ENCODE measurements at regions not wholly inside any gene's neighbourhood (a gene's known extent, or its start where the extent isn't known, plus 50 kb on each side); places are given as distances from the start of the nearest gene placed in this dataset.

DNA sequence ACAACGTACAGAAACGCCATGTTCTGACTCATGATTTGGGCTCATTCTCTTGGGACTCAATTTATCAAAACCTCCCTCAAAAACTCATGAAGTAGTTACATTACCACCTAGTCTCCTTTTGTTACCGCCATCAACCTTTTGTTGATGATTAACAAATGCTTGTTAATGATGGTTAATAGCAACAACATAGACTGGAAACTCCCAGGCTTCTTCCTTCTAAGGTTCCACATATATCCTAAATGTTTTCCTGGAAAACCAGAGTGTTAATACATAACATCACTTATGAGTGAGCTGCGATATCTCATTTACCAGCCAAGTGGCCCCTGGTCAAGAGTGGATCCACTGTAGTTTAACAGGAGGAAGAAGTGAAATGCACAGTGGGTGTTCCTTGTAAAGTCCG, 176.3 kb downstream of the ERMARD start:
- TF ChIP-seq, protein P1, sequence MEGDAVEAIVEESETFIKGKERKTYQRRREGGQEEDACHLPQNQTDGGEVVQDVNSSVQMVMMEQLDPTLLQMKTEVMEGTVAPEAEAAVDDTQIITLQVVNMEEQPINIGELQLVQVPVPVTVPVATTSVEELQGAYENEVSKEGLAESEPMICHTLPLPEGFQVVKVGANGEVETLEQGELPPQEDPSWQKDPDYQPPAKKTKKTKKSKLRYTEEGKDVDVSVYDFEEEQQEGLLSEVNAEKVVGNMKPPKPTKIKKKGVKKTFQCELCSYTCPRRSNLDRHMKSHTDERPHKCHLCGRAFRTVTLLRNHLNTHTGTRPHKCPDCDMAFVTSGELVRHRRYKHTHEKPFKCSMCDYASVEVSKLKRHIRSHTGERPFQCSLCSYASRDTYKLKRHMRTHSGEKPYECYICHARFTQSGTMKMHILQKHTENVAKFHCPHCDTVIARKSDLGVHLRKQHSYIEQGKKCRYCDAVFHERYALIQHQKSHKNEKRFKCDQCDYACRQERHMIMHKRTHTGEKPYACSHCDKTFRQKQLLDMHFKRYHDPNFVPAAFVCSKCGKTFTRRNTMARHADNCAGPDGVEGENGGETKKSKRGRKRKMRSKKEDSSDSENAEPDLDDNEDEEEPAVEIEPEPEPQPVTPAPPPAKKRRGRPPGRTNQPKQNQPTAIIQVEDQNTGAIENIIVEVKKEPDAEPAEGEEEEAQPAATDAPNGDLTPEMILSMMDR (IDR thresholded peaks at IDR 0.05; ENCODE audit: unreplicated experiment), result no peak
- CTCF ChIA-PET, result no interaction called here
- peaks cover 8% of the 10 kb centered on the region for H3K9me3 Mint-ChIP-seq (ENCODE audit: low read depth, unreplicated experiment)
- DNase-seq, result no peak
- H3K4me3 Mint-ChIP-seq (ENCODE audit: low read depth, unreplicated experiment), result no peak overlapping the region
- BruUV-seq (replicated peaks), result no TSS peak
- peaks cover 21% of the 10 kb centered on the region for H3K27me3 Mint-ChIP-seq (ENCODE audit: unreplicated experiment)
- intact Hi-C loops (cut with micrococcal nuclease; ENCODE audit: unreplicated experiment), result no loop called here
- no peaks in the 10 kb centered on the region for H3K36me3 Mint-ChIP-seq (ENCODE audit: insufficient read depth, unreplicated experiment)
- H3K4me1 Mint-ChIP-seq (ENCODE audit: low read depth, unreplicated experiment), result no peaks in the 10 kb centered on the region
- no peak overlapping the region for H3K27ac Mint-ChIP-seq (ENCODE audit: unreplicated experiment)

DNA sequence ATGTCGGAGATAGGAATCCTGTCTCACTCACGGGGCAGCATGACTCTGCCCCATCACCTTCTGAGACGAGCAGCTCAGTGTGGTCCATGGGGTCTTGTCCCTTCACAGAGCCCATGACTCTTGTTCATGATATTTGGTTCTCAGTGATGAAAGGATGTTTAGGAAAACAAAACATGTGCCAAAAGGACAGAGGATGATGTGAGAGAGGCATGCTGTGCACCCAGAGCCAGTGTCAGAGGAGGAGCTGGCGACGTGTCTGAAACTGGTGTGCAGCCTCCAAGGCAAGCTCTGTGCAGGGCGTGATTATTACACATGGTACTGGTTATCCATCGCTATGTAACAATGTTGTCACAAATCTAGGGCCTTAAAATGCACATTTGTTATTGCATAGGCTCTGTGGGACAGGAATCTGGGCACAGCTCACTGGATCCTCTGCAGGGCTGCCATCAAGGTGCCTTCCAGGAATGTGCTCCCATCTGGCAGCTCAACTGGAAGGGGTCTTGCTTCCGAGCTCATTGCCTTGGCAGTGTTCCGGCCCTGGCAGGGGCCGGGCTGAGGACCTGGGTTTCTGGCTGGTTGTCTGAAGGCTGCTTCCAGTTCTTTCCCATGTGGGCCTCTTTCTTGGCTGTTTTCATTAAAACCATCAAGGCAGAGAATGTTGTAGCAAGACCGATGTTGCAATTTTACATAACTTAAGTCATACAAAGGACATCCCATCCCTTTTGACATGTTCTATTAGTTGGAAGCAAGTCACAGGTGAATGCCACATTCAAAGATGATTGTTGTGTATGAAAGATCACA, 175.4 kb downstream of the ERMARD start:
- CTCF ChIA-PET, result no interaction called here
- TF ChIP-seq, protein P1 (IDR thresholded peaks at IDR 0.05; ENCODE audit: unreplicated experiment), result no peak
- Mint-ChIP-seq H3K27ac (ENCODE audit: unreplicated experiment) (no peak overlapping the region), H3K9me3 (ENCODE audit: low read depth, unreplicated experiment) (peaks cover 8% of the 10 kb centered on the region), H3K36me3 (ENCODE audit: insufficient read depth, unreplicated experiment) (no peaks in the 10 kb centered on the region), H3K4me1 (ENCODE audit: low read depth, unreplicated experiment) (no peaks in the 10 kb centered on the region), H3K4me3 (ENCODE audit: low read depth, unreplicated experiment) (no peak overlapping the region), H3K27me3 (ENCODE audit: unreplicated experiment) (peaks cover 21% of the 10 kb centered on the region)
- intact Hi-C loops (cut with micrococcal nuclease; ENCODE audit: unreplicated experiment), result no loop called here
- no TSS peak for BruUV-seq (replicated peaks)
- no peak for DNase-seq

DNA sequence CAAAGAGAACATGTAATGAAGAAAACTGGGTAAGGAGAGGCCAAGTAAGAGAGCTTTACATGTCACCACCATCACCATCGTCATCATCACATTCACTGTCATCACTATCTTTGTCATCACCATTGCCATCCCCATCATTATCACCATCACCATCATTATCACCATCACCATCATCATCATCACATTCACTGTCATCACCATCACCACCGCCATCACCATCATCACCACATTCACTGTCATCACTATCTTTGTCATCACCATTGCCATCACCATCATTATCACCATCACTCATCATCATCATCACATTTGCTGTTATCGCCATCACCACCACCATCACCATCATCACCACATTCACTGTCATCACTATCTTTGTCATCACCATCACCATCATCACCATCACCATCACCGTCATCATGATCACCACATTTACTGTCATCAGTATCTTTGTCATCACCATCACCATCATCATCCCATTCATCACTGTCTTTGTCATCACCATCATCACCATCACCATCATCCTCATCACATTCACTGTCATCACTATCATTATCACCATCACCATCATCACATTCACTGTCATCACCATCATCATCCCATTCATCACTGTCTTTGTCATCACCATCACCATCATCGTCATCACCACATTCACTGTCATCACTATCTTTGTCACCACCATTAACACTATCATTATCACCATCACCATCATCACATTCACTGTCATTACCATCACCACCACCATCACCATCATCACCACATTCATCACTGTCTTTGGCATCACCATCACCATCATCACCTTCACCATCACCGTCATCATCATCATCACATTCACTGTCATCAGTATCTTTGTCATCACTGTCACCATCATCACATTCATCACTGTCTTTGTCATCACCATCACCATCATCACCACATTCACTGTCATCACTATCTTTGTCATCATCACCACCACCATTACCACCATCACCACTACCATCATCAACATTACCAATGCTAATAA, 172.3 kb downstream of the ERMARD start:
- TF ChIP-seq, protein P1 (IDR thresholded peaks at IDR 0.05; ENCODE audit: unreplicated experiment), result no peak
- Mint-ChIP-seq H3K4me1 (ENCODE audit: low read depth, unreplicated experiment) (no peaks in the 10 kb centered on the region), H3K9me3 (ENCODE audit: low read depth, unreplicated experiment) (peaks cover 4% of the 10 kb centered on the region), H3K4me3 (ENCODE audit: low read depth, unreplicated experiment) (no peak overlapping the region), H3K27me3 (ENCODE audit: unreplicated experiment) (peaks cover 6% of the 10 kb centered on the region), H3K27ac (ENCODE audit: unreplicated experiment) (no peak overlapping the region), H3K36me3 (ENCODE audit: insufficient read depth, unreplicated experiment) (no peaks in the 10 kb centered on the region)
- CTCF ChIA-PET, result no interaction called here
- BruUV-seq (replicated peaks), result no TSS peak
- intact Hi-C loops (cut with micrococcal nuclease; ENCODE audit: unreplicated experiment), result no loop called here
- DNase-seq, result no peak

DNA sequence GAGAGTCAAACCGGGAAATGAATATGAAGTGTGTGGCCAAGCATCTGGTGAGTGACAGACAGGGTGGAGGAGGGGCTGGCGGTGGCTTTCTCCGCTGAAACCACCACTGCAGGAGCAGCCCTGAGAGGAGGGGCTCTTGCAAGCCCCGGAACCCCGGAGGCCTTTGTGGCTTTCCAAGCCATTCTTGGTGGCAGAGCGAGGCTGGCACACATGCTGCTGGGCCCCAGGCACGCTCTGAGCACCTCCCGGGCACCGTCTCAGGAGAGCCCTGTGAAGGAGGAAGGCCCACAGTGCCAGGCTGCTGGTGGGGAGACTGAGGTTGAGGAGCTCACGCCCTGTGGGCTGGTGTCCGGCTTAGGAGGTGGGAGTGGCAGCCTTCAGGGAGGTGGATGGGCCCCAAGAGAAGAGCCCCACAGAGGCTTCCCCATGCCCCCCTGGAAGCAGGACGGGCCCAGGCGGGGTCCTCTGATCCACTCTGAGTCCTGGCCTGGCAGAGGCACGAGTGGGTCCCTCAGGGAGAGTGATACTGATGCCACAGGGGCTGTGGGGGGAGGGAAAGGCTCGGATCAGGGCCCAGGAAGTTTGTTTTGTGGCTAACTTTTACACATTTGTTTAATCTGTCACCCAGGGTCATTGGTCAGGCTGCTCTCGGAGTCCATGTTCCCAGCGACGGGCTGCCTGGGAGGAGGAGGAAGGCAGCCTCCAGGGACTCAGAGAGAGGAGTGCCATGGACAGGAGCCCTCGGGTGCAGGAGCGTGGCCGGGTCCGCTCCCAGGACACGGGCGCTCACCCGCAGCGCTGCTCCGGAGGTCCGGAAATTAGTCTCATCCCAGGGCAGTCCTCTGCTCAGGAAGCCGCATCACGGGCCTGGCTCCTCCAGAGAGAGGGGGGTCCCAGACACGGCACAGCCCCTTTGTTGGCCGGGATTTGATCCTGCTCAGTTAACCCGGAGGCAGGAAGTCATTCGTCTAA, 170.7 kb downstream of the ERMARD start:
- Mint-ChIP-seq H3K27me3 (ENCODE audit: unreplicated experiment) (no peaks in the 10 kb centered on the region), H3K36me3 (ENCODE audit: insufficient read depth, unreplicated experiment) (no peaks in the 10 kb centered on the region), H3K9me3 (ENCODE audit: low read depth, unreplicated experiment) (peaks cover 8% of the 10 kb centered on the region), H3K4me3 (ENCODE audit: low read depth, unreplicated experiment) (no peak overlapping the region), H3K27ac (ENCODE audit: unreplicated experiment) (no peak overlapping the region), H3K4me1 (ENCODE audit: low read depth, unreplicated experiment) (no peaks in the 10 kb centered on the region)
- TF ChIP-seq, protein P1 (IDR thresholded peaks at IDR 0.05; ENCODE audit: unreplicated experiment), result no peak
- no TSS peak for BruUV-seq (replicated peaks)
- no peak for DNase-seq
- CTCF ChIA-PET, result no interaction called here
- intact Hi-C loops (cut with micrococcal nuclease; ENCODE audit: unreplicated experiment), result no loop called here
